GM13976 (cell line): ENCODE measurements at regions not wholly inside any gene's neighbourhood (a gene's known extent, or its start where the extent isn't known, plus 50 kb on each side); places are given as distances from the start of the nearest gene placed in this dataset.
"Not testable (repeated sequence)": the region's sequence is repeated elsewhere in the genome, so short reads cannot be mapped to it uniquely, and the experiment has no call there.

Source experiments
- DNase-seq: peaks from one replicate; pipeline ENCODE4 v3.0.0; 2012; ENCODE audit warnings: low spot score
- in situ Hi-C: fragments of 300-500 bp; cut with MboI; formaldehyde crosslinking; loops from one replicate; pipeline ENCODE4 v1.12.0; 2022; ENCODE audit warnings: low sequenced_read_pairs, mixed read lengths, inconsistent platforms; ENCODE audit not compliant: unreplicated experiment
- TF ChIP-seq, protein P1 (sequence below): IDR thresholded peaks from 2 replicates; pipeline ENCODE4 v1.5.1; 2012; ENCODE audit warnings: borderline replicate concordance, mild to moderate bottlenecking; ENCODE audit not compliant: insufficient read depth; ENCODE audit errors: extremely low read depth, missing control alignments, control extremely low read depth

GRCh38 chr12:17592472-17592871, 497.5 kb downstream of the RERGL start:
- TF ChIP-seq, protein P1, sequence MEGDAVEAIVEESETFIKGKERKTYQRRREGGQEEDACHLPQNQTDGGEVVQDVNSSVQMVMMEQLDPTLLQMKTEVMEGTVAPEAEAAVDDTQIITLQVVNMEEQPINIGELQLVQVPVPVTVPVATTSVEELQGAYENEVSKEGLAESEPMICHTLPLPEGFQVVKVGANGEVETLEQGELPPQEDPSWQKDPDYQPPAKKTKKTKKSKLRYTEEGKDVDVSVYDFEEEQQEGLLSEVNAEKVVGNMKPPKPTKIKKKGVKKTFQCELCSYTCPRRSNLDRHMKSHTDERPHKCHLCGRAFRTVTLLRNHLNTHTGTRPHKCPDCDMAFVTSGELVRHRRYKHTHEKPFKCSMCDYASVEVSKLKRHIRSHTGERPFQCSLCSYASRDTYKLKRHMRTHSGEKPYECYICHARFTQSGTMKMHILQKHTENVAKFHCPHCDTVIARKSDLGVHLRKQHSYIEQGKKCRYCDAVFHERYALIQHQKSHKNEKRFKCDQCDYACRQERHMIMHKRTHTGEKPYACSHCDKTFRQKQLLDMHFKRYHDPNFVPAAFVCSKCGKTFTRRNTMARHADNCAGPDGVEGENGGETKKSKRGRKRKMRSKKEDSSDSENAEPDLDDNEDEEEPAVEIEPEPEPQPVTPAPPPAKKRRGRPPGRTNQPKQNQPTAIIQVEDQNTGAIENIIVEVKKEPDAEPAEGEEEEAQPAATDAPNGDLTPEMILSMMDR = no peak
- in situ Hi-C loops = no loop called here
- no peak for DNase-seq

GRCh38 chr12:17591005-17591681, 498.9 kb downstream of the RERGL start:
- in situ Hi-C loops = no loop called here
- no peak for DNase-seq
- TF ChIP-seq, protein P1 = no peak

DNA sequence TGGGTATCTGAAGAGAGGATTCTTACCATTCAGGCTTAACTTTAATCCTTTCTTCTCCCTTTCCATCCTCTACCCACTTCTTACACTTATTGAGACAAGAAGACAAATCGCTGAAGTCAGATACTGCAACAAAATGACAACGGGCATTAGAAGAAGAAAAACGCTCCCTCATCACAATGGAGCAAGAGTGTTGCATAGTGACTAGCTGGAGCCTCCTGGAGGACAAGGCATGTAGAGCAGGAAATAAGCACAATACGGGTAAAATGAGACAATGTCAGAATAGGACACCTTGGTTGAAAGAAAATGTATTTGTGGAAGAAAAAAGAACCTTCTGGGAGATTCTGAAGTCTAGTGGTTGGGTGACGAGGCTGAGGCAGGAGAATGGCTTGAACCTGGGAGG, 501.0 kb downstream of the RERGL start:
- TF ChIP-seq, protein P1 = no peak
- no peak for DNase-seq
- in situ Hi-C loops = no loop called here

DNA sequence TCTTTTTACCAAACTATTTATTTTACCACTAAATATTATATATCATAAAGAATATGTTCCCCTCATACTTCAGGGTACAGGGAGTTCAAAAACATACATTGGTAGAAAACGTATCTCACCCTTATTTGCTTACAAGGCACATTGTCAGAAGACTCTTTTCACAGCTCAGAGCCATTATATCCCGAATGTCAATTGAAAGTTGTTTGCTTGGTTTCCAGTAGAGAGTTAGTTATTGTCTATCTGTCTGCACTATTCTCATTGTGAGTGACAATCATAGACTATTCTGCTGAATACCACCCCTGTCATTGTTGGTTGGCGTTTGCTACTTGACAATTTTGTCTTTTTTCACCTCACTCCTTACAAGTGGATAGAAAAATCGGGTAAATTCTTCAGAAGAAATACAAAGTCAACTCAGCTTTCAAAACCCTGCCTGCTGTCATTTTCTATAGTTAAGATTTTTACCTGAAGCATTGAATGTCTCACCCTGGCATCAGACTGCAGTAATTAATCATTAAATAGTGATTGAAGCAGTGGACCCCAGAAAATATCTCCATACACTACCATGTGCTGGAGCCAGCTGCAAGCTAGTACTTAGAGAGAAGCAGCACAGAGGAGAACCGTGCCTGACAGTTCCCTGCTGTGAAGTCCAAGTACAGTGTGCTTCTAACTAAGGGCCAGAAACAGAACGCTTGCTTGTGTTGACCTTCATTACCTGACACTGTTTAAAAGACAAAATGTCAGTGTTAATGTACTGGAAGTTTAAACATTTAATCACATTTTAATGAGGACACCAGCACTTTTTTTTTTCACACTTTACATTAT, 510.6 kb downstream of the RERGL start:
- in situ Hi-C loops = no loop called here
- TF ChIP-seq, protein P1 = no peak
- DNase-seq = no peak

DNA sequence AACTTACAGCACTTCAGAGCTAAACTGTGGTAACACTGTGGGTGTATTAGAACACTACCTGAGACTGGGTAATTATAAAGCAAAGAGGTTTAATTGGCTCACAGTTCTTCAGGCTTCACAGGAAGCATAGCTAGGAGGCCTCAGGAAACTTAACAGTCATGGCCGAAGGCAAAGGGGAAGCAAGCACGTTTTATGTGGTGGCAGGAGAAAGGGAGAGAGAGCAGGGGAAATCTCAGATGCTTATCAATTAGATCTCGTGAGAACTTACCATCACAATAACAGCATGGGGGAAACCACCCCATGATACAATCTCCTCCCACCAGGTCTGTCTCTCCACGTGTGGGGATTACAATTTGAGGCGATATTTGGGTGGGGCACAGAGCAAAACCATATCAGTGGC, 512.6 kb downstream of the RERGL start:
- in situ Hi-C loops = no loop called here
- no peak for DNase-seq
- TF ChIP-seq, protein P1 = no peak

- no peak for DNase-seq
- TF ChIP-seq, protein P1 = no peak
- in situ Hi-C loops = no loop called here
Observed at GRCh38 chr12:17572250-17572649, 517.7 kb downstream of the RERGL start.

DNA sequence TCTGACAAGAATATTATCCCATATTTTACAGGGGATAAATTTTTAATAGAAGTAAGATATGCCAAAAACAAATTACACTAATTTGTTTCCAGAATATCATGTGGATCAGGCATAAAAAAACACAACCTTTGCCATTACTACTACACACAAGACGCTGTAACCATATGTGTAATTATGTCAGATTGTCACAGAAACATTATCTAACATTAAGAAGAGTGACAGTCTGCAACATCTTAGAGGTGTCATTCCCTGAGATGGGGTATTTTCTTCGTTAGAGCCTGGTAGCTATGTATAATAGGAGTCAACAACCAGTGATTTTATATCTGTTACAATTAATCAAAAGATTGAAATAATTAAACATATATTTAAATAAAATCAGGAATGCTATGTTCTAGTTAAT, 518.9 kb downstream of the RERGL start:
- in situ Hi-C loops = no loop called here
- TF ChIP-seq, protein P1 = no peak

GRCh38 chr12:17564630-17565029, 525.4 kb downstream of the RERGL start:
- DNase-seq, in situ Hi-C loops: not testable (repeated sequence)

More for the DNA sequence above, 518.9 kb downstream of the RERGL start:
- no peak for DNase-seq
